ENCODE measurements at regions not wholly inside any gene's neighbourhood (a gene's known extent, or its start where the extent isn't known, plus 50 kb on each side); places are given as distances from the start of the nearest gene placed in this dataset.
"Not testable (repeated sequence)": the region's sequence is repeated elsewhere in the genome, so short reads cannot be mapped to it uniquely, and the experiment has no call there.

GRCh38 chr1:190963321-190963720 lies 485.7 kb upstream of the BRINP3 start:
- intact Hi-C loops (cut with micrococcal nuclease), result no loop called here

- intact Hi-C loops (cut with micrococcal nuclease), result no loop called here
These were observed 498.2 kb upstream of the BRINP3 start for GRCh38 chr1:190975827-190976226.

GRCh38 chr1:191002768-191003167 lies 525.1 kb upstream of the BRINP3 start:
- intact Hi-C loops (cut with micrococcal nuclease), result no loop called here

DNA sequence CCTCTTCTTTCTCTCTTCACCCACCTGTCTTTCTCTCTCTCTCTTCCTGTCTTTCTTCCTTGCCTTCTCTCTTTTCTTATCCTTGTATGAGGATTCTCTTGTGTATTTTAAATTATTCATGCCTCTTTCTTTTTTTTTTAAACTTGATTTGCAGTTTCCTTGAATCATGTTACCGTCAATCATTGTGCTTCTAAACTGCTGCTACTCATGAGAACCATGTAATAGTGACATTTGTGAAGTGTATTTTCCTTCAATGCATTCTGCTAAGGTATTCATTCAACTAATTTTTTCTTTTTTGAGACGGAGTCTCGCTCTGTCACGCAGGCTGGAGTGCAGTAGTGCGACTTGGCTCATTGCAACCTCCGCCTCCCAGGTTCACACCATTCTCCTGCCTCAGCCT lies 539.1 kb upstream of the BRINP3 start:
- intact Hi-C loops (cut with micrococcal nuclease), result no loop called here

DNA sequence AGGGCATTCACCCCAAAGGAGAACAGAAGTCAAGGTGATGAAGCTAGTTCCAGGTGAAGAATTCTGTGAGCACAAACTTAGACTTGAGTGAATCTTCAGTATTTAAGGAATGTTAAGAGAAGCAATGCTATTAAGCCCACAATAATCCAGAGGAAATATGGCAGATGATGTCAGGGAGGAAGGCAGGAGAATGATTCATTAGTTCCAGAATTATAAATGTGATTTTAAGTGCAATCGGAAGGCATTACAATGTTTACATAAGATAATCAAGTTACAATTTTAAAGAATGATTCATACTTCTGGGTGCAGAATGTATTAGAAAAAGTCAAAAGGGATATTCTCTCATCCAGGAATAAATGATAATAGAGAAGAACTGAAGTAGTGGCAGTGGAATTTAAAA lies 545.2 kb upstream of the BRINP3 start:
- intact Hi-C loops (cut with micrococcal nuclease), result no loop called here

DNA sequence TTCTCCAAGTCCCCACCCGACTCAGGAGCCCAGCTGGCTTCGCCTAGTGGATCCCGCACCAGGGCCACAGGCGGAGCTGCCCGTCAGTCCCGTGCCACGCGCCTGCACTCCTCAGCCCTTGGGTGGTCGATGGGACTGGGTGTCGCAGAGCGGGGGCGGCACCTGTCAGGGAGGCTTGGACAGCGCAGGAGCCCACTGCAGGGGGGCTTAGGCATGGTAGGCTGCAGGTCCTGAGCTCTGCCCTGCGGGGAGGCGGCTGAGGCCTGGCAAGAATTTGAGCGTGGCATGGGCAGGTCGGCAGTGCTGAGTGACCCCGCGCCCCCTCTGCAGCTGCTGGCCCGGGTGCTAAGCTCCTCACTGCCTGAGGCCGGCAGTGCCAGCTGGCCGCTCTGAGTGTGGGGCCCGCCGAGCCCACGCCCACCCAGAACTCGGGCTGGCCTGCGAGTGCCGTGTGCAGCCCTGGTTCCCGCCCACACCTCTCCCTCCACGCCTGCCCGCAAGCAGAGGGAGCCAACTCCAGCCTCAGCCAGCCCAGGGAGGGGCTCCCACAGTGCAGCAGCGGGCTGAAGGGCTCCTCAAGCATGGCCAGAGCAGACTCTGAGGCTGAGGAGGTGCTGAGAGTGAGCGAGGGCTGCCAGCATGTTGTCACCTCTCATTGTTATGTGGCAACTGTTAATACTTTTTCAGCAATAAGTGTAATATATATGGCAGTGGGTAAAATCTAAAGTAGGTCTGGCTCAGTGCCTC lies 548.4 kb upstream of the BRINP3 start:
- intact Hi-C loops (cut with micrococcal nuclease), result no loop called here

DNA sequence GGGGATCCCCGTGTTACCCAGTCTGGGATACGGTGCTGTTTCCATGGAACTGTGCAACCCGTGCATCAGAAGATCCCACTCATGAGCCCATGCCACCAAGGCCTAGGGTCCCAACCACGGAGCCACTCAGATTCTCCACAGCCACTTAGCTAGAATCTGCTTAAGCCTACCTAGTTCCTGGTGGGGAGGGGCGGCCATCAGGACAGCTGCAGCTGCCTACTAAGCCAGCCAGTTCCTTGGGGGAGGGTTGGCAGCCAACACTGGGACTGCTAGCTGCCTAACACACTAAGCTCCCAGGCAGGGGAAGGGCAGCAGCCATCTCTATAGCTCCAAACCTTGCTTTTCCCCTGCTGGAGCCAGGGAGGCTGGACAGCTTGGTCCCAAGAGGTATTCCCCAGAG lies 549.2 kb upstream of the BRINP3 start:
- intact Hi-C loops (cut with micrococcal nuclease), result no loop called here

GRCh38 chr1:191034132-191034531 lies 556.5 kb upstream of the BRINP3 start:
- intact Hi-C loops (cut with micrococcal nuclease), result no loop called here

DNA sequence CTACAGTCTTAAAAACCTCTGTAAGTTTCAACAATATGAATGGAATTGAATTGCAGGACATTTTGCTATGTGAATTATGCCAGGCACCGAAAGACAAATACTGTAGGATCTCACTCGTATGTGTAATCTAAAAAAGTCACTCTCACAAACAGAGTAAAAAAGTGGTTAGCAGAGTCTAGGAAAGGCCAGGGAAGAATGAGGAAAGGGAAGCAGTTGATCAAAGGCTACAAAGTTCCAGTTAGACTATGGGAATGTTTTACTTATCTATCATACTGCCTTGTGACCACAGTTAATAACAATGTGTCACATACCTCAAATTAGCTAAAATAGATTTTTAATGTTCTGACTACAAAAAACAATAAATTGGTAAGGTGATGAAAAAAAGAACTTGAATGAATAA lies 565.4 kb upstream of the BRINP3 start:
- intact Hi-C loops (cut with micrococcal nuclease), result no loop called here

- intact Hi-C loops (cut with micrococcal nuclease), result no loop called here
These were observed 572.1 kb upstream of the BRINP3 start for GRCh38 chr1:191049781-191050180.

- intact Hi-C loops (cut with micrococcal nuclease), result no loop called here
These were observed 575.2 kb upstream of the BRINP3 start for GRCh38 chr1:191052888-191053287.

DNA sequence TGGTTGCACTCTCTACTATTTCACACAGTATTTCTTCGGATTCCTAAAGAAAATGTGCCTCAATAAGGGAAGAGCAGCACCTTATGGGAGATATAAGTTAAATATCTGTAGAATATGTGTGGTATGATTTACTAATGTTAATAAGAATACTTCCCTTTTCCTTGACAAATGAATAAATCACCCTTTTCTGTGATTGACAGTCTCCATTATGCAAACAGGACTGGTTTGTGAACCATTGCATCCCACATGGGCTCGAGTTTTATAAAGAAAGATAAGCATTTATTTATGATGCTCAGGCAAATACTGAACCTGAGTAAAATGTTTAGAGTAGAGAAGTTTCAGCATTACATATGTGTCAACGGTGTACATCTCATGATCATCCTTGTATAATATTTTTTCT lies 587.7 kb upstream of the BRINP3 start:
- intact Hi-C loops (cut with micrococcal nuclease), result no loop called here

DNA sequence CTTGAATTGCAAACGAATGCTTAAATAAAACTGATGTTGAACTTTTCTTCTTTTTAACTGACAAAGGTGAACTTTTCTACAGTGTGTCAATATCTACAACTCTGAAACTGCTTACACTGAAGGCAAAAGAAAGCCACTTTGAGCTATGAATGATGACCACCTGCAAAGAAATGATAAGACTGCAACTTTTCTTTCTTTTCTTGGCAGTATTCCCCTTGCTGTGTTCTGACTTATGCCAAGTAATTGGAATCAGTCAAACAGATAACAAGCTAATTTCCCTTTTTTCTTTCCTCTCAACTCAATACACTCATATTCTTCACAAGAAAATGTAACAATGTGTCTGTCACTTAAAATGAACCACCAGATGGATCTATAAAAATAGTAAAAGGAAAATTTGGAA lies 588.1 kb upstream of the BRINP3 start:
- intact Hi-C loops (cut with micrococcal nuclease), result no loop called here

DNA sequence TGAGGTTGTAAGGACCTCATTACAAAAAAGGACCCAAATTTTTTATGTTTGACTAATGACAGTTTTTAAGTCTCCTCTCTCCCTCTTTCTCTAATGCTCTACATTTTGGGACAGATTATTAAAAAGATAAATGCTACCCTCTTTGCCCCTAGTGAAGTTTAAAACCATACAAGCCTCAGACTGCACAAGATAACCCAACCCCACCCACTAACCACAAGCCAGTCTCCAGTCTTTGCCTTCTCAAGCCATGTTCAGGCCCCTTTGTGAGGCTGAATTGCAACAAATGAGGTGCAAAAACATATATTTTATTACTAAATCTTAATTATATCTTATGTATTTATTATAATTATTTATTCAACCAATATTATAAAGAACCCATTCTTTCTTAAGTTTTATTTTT lies 597.2 kb upstream of the BRINP3 start:
- intact Hi-C loops (cut with micrococcal nuclease), result no loop called here

GRCh38 chr1:191083090-191083489 lies 605.4 kb upstream of the BRINP3 start:
- intact Hi-C loops (cut with micrococcal nuclease), result not testable (repeated sequence)

DNA sequence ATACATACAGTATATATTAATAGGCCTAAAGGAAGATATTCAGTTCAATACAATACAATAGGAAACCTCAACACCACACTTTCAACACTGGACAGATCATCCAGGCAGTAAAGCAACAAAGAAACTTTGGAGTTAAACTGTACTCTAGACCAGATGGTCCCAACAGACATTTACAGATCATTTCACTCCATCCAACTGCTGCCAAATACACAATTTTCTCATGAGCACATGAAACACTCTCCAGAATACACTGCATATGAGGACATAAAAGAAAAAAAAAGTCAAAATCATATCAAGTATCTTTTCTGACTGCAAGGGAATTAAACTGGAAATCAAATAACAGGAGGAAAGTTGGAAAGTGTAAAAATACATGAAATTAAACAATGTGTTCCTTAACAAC lies 607.5 kb upstream of the BRINP3 start:
- intact Hi-C loops (cut with micrococcal nuclease), result no loop called here

DNA sequence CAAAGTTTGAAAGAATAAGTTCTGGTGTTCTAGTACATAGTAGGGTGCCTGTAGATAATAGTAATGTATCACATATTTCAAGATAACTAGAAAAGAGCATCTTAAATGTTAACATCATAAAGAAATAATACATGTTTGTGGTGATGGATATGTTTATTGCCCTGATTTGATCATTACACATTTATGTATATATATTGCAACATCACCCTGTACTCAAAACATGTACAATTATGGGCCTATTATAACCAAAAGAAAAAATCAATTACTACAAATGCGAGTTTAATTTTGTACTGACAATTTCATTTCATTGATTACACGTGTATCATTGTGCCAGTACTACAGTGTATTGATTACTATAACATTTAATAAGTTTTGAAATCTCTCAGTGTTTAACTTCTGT lies 609.2 kb upstream of the BRINP3 start:
- intact Hi-C loops (cut with micrococcal nuclease), result no loop called here

GRCh38 chr1:191096405-191096804 lies 618.7 kb upstream of the BRINP3 start:
- intact Hi-C loops (cut with micrococcal nuclease), result no loop called here

DNA sequence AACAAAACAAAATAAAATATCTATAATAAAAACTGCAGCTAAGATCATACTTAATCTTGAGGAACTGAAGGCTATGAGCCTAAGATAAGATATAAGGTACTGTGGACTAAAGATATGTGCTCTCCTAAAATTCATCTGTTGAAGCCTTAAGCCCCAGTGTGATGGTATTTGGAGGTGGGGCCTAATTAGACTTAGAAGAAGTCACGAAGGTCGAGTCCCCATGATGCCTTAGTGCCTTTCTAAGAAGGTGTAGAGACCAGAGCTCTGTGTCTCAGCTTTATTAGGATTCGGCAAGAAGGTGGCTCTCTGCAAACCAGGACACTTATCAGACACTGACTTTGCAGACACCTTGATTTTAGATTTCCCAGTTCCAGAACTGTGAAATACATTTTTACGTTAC lies 622.0 kb upstream of the BRINP3 start:
- intact Hi-C loops (cut with micrococcal nuclease), result no loop called here

DNA sequence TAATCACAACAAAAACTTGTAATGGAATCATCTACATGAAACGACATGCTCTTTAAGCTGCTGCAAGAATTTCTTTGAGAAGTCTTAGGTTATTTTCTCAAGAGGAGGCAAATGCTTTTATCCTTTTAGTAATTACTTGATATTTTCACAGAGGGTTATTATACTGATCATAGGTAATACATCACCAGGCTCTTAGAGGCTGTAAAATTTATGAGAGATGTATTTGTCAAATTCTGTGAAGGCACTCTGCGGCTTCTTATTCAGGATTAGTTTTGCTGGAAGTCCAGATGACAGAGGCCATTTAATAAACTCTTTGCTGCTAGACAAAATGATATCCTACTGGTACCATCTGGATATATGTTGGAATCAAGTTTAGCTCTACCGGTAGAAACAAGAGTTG lies 624.3 kb upstream of the BRINP3 start:
- intact Hi-C loops (cut with micrococcal nuclease), result no loop called here

DNA sequence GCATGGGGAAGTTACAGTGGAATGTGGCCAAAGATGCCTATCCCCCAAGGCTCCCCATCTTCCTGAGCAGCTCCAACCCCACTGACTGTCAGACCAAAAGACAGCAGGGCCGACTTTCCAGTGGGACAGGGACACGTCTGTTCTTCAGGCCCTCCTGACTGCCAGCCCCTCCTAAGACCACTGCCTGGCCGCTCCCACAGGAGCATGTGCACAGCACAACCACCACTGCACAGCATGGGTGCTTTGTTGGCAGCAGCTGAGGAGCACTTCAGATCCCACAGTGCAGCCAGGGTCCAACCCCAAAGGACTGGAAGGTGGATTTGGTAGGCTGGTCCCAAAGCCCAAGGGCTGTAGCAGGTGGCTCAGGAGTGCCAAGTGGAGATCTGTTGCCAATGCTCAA lies 648.3 kb upstream of the BRINP3 start:
- intact Hi-C loops (cut with micrococcal nuclease), result no loop called here

DNA sequence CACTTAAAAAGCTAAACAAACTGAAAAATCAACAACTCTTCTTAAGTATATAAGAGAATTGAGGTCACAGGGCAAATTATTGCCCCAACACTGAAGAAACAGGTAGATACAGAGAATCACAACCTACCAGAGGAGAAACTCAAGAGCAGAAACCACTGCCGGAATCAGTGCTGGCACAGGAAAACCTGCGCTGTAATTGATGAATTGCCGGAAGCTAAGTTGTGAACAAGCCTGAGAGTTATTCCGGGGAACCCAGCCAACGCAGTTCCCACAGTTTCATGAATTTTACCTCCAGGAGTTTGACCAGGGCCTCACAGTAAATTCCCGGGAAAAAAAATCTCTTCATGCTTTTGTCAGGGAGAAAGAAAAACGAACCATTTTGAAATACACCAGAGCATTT lies 657.1 kb upstream of the BRINP3 start:
- intact Hi-C loops (cut with micrococcal nuclease), result no loop called here

GRCh38 chr1:191140038-191140437 lies 662.4 kb upstream of the BRINP3 start:
- intact Hi-C loops (cut with micrococcal nuclease), result no loop called here

GRCh38 chr1:191142748-191143147 lies 665.1 kb upstream of the BRINP3 start:
- intact Hi-C loops (cut with micrococcal nuclease), result no loop called here

Measured in T-helper 2 cell treated with Interferon-gamma antibody and Interleukin-4, amounts not matched to agents 100 ng/mL and 5 ng/mL, for 36 hours (primary cell).